GM23248 (cell line): ENCODE measurements at regions not wholly inside any gene's neighbourhood (a gene's known extent, or its start where the extent isn't known, plus 50 kb on each side); places are given as distances from the start of the nearest gene placed in this dataset.
"Not testable (repeated sequence)": the region's sequence is repeated elsewhere in the genome, so short reads cannot be mapped to it uniquely, and the experiment has no call there.

Experiments used
- DNase-seq: peaks from one replicate; pipeline ENCODE4 v3.0.0-alpha.2; 2015
- H2AFZ ChIP-seq: fragments of 200-600 bp; sonication (generic); 2 replicates; pipeline ENCODE4 v1.6.1; 2016; ENCODE audit warnings: antibody characterized with exemption
- H3F3A ChIP-seq: fragments of 200-600 bp; sonication (generic); 2 replicates; pipeline ENCODE4 v1.6.1; 2016; ENCODE audit warnings: mild to moderate bottlenecking, antibody characterized with exemption, mixed run types; ENCODE audit not compliant: insufficient read depth
- H3K27ac ChIP-seq: fragments of 200-600 bp; sonication (generic); 2 replicates; pipeline ENCODE4 v1.5.1; 2016; ENCODE audit warnings: mild to moderate bottlenecking
- H3K27me3 ChIP-seq: fragments of 200-600 bp; sonication (generic); replicated peaks from 2 replicates; pipeline ENCODE4 v1.6.1; 2016; ENCODE audit warnings: mild to moderate bottlenecking; ENCODE audit not compliant: insufficient read depth
- H3K36me3 ChIP-seq: fragments of 200-600 bp; sonication (generic); 2 replicates; pipeline ENCODE4 v1.6.1; 2016; ENCODE audit warnings: low read depth, mild to moderate bottlenecking
- H3K4me1 ChIP-seq: fragments of 200-600 bp; sonication (generic); 2 replicates; pipeline ENCODE4 v1.6.1; 2016; ENCODE audit warnings: mild to moderate bottlenecking; ENCODE audit not compliant: insufficient read depth
- H3K4me2 ChIP-seq: fragments of 200-600 bp; sonication (generic); one replicate; pipeline ENCODE4 v1.6.1; 2016; ENCODE audit warnings: mild to moderate bottlenecking; ENCODE audit not compliant: unreplicated experiment
- H3K4me3 ChIP-seq: fragments of 200-600 bp; sonication (generic); 2 replicates; pipeline ENCODE4 v1.5.1; 2016; ENCODE audit warnings: mild to moderate bottlenecking
- H3K79me2 ChIP-seq: fragments of 200-600 bp; sonication (generic); 2 replicates; pipeline ENCODE4 v1.6.1; 2016; ENCODE audit warnings: mild to moderate bottlenecking; ENCODE audit not compliant: insufficient read depth
- H3K9ac ChIP-seq: fragments of 200-600 bp; sonication (generic); 2 replicates; pipeline ENCODE4 v1.6.1; 2016; ENCODE audit warnings: mild to moderate bottlenecking
- H3K9me2 ChIP-seq: fragments of 200-600 bp; sonication (generic); 2 replicates; pipeline ENCODE4 v1.6.1; 2016; ENCODE audit warnings: mixed run types, mild to moderate bottlenecking, moderate library complexity; ENCODE audit not compliant: insufficient read depth
- H3K9me3 ChIP-seq: fragments of 200-600 bp; sonication (generic); one replicate; pipeline ENCODE4 v1.6.1; 2017; ENCODE audit warnings: low read depth
- H4K20me1 ChIP-seq: fragments of 200-600 bp; sonication (generic); 2 replicates; pipeline ENCODE4 v1.6.0; 2016; ENCODE audit not compliant: insufficient read depth
- EZH2 ChIP-seq: fragments of 200-600 bp; sonication (generic); IDR thresholded peaks from 2 replicates; pipeline ENCODE4 v1.6.1; 2018; ENCODE audit warnings: antibody characterized with exemption, mild to moderate bottlenecking; ENCODE audit not compliant: insufficient read depth, poor library complexity, severe bottlenecking
- EZH2phosphoT487 ChIP-seq: fragments of 200-600 bp; sonication (generic); IDR thresholded peaks from 2 replicates; pipeline ENCODE4 v1.6.1; 2018; ENCODE audit warnings: antibody characterized with exemption, moderate library complexity, mild to moderate bottlenecking, low read depth; ENCODE audit not compliant: insufficient read depth
- WGBS, 2 experiments: methylation state at CpG; one replicate each; pipeline ENCODE4 v1.1.6; 2015 to 2017; ENCODE audit warnings: low lambda C conversion rate in 2 of 2, low coverage in 1 of 2; ENCODE audit errors: missing lambda C conversion rate in 2 of 2; 5-methylcytosine and 5-hydroxymethylcytosine counted together
- in situ Hi-C: fragments of 300-500 bp; cut with MboI; formaldehyde crosslinking; loops from 2 replicates; pipeline ENCODE4 v1.15.0; 2020

GRCh38 chr10:53161231-53161630, 388.6 kb upstream of the MBL2 start:
- no peaks in the 10 kb centered on the region for H3K27me3 ChIP-seq
- H3K27ac ChIP-seq = no peak overlapping the region
- no peak overlapping the region for H2AFZ ChIP-seq
- no peaks in the 10 kb centered on the region for H4K20me1 ChIP-seq
- no peaks in the 10 kb centered on the region for H3K9me2 ChIP-seq
- in situ Hi-C loops = no loop called here
- no peak overlapping the region for H3K4me2 ChIP-seq
- no peaks in the 10 kb centered on the region for H3K36me3 ChIP-seq
- H3F3A ChIP-seq = no peaks in the 10 kb centered on the region
- H3K4me1 ChIP-seq = no peaks in the 10 kb centered on the region
- DNase-seq = no peak
- no peak overlapping the region for H3K9ac ChIP-seq
- no peaks in the 10 kb centered on the region for H3K9me3 ChIP-seq
- no peaks in the 10 kb centered on the region for H3K79me2 ChIP-seq
- H3K4me3 ChIP-seq = no peak overlapping the region
- no peak for TF ChIP-seq EZH2phosphoT487
- TF ChIP-seq EZH2 = no peak

- H3K27me3 ChIP-seq, H3K36me3 ChIP-seq, H3K27ac ChIP-seq, DNase-seq, H3K4me2 ChIP-seq, H3K9me3 ChIP-seq, H4K20me1 ChIP-seq, H3K79me2 ChIP-seq, H3K9me2 ChIP-seq, H3K4me1 ChIP-seq, in situ Hi-C loops, H2AFZ ChIP-seq, H3K9ac ChIP-seq, H3F3A ChIP-seq, H3K4me3 ChIP-seq: not testable (repeated sequence)
- WGBS, 2 experiments = 28 to 36% methylated on average over 4 of the region's 4 CpGs
These were observed 383.1 kb upstream of the MBL2 start for GRCh38 chr10:53155674-53156073.

- no peak overlapping the region for H2AFZ ChIP-seq
- no peaks in the 10 kb centered on the region for H4K20me1 ChIP-seq
- H3K9me3 ChIP-seq = no peaks in the 10 kb centered on the region
- no peaks in the 10 kb centered on the region for H3K4me1 ChIP-seq
- no peak for DNase-seq
- no peak overlapping the region for H3K27ac ChIP-seq
- H3K27me3 ChIP-seq = no peaks in the 10 kb centered on the region
- H3K4me2 ChIP-seq = no peak overlapping the region
- no peaks in the 10 kb centered on the region for H3F3A ChIP-seq
- H3K4me3 ChIP-seq = no peak overlapping the region
- no peak for TF ChIP-seq EZH2phosphoT487
- no peak for TF ChIP-seq EZH2
- H3K36me3 ChIP-seq = no peaks in the 10 kb centered on the region
- WGBS, 2 experiments = 48 to 68% methylated on average over 1 of the region's 1 CpG
- in situ Hi-C loops = no loop called here
- no peak overlapping the region for H3K9ac ChIP-seq
- H3K79me2 ChIP-seq = no peaks in the 10 kb centered on the region
- no peaks in the 10 kb centered on the region for H3K9me2 ChIP-seq
These were observed 381.2 kb upstream of the MBL2 start for GRCh38 chr10:53153831-53154230.

GRCh38 chr10:53140506-53140905, 367.9 kb upstream of the MBL2 start:
- no peak overlapping the region for H3K27ac ChIP-seq
- H3K4me3 ChIP-seq = no peak overlapping the region
- H2AFZ ChIP-seq = no peak overlapping the region
- no peak for TF ChIP-seq EZH2phosphoT487
- no peak for TF ChIP-seq EZH2
- no peak overlapping the region for H3K9ac ChIP-seq
- H4K20me1 ChIP-seq = no peaks in the 10 kb centered on the region
- no peaks in the 10 kb centered on the region for H3K27me3 ChIP-seq
- in situ Hi-C loops = no loop called here
- no peak overlapping the region for H3K4me2 ChIP-seq
- no peaks in the 10 kb centered on the region for H3K79me2 ChIP-seq
- no peaks in the 10 kb centered on the region for H3K9me2 ChIP-seq
- no peaks in the 10 kb centered on the region for H3K9me3 ChIP-seq
- H3K4me1 ChIP-seq = no peaks in the 10 kb centered on the region
- WGBS, 2 experiments = 19 to 42% methylated on average over 1 of the region's 1 CpG
- 0 out of 2 replicates have a peak, but pooled peaks cover 6% of the 10 kb centered on the region for H3F3A ChIP-seq
- no peaks in the 10 kb centered on the region for H3K36me3 ChIP-seq
- DNase-seq = peak; percentile 62

- H3K79me2 ChIP-seq = no peaks in the 10 kb centered on the region
- no peaks in the 10 kb centered on the region for H3K9me3 ChIP-seq
- H3K4me3 ChIP-seq = no peak overlapping the region
- H3K4me1 ChIP-seq = no peaks in the 10 kb centered on the region
- H3K36me3 ChIP-seq = no peaks in the 10 kb centered on the region
- H3F3A ChIP-seq = 0 out of 2 replicates have a peak, but pooled peaks cover 6% of the 10 kb centered on the region
- no peak overlapping the region for H3K9ac ChIP-seq
- H2AFZ ChIP-seq = no peak overlapping the region
- TF ChIP-seq EZH2 = no peak
- no peak for TF ChIP-seq EZH2phosphoT487
- no peaks in the 10 kb centered on the region for H3K9me2 ChIP-seq
- in situ Hi-C loops = no loop called here
- no peak overlapping the region for H3K4me2 ChIP-seq
- 10 to 25% methylated on average over 2 of the region's 2 CpGs for WGBS, 2 experiments
- no peak overlapping the region for H3K27ac ChIP-seq
- DNase-seq = no peak
- H3K27me3 ChIP-seq = no peaks in the 10 kb centered on the region
- no peaks in the 10 kb centered on the region for H4K20me1 ChIP-seq
These were observed 363.3 kb upstream of the MBL2 start for GRCh38 chr10:53135897-53136253.
